ENCODE measurements at regions not wholly inside any gene's neighbourhood (a gene's known extent, or its start where the extent isn't known, plus 50 kb on each side); places are given as distances from the start of the nearest gene placed in this dataset.

DNA sequence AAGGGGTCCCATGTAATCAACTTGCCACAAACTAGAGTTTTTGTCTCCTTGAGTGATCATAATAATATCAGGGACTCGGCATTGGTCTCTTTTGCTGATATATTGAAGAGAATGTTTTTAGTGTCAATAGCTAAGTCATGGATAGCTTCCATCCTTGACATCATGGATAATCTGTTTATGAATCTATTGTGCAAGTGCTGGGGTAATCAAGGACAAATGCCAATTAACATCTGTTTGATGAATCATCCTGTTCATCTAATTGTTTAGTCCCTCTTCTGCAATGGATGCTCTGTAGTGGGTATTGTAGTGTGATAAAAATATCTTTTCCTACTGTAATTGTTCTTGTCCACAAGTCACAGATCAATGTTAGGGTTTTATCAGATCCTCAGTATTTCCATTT is 607.5 kb upstream of the SEMA6A start:
- TF ChIP-seq, protein P1, sequence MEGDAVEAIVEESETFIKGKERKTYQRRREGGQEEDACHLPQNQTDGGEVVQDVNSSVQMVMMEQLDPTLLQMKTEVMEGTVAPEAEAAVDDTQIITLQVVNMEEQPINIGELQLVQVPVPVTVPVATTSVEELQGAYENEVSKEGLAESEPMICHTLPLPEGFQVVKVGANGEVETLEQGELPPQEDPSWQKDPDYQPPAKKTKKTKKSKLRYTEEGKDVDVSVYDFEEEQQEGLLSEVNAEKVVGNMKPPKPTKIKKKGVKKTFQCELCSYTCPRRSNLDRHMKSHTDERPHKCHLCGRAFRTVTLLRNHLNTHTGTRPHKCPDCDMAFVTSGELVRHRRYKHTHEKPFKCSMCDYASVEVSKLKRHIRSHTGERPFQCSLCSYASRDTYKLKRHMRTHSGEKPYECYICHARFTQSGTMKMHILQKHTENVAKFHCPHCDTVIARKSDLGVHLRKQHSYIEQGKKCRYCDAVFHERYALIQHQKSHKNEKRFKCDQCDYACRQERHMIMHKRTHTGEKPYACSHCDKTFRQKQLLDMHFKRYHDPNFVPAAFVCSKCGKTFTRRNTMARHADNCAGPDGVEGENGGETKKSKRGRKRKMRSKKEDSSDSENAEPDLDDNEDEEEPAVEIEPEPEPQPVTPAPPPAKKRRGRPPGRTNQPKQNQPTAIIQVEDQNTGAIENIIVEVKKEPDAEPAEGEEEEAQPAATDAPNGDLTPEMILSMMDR (conservative IDR thresholded peaks at IDR 0.05), result no peak
- TF ChIP-seq EZH2 (IDR thresholded peaks at IDR 0.05; ENCODE audit: low read depth), result no peak
